ENCODE measurements at regions not wholly inside any gene's neighbourhood (a gene's known extent, or its start where the extent isn't known, plus 50 kb on each side); places are given as distances from the start of the nearest gene placed in this dataset.

GRCh38 chr17:77891602-77892001 is 66.9 kb upstream of the TNRC6C start:
- TF ChIP-seq ZBTB7A (IDR thresholded peaks at IDR 0.05; ENCODE audit: low read depth) (no peak), YY1 (IDR thresholded peaks at IDR 0.05; ENCODE audit: low read depth) (no peak), EP300 (IDR thresholded peaks at IDR 0.05; ENCODE audit: borderline replicate concordance) (no peak), CEBPB (IDR thresholded peaks at IDR 0.05) (no peak), MAX (IDR thresholded peaks at IDR 0.05) (no peak), CREB1 (IDR thresholded peaks at IDR 0.05; ENCODE audit: low read depth) (no peak), REST (IDR thresholded peaks at IDR 0.05; ENCODE audit: low read depth) (no peak), TAF1 (IDR thresholded peaks at IDR 0.05; ENCODE audit: low read depth) (no peak), NFIC (IDR thresholded peaks at IDR 0.05) (no peak), USF1 (IDR thresholded peaks at IDR 0.05) (no peak), RAD21 (IDR thresholded peaks at IDR 0.05; ENCODE audit: low read depth) (no peak)

Data from Ishikawa (cell line).